Stimulated activated CD4-positive, alpha-beta T cell treated with anti-CD3 and anti-CD28 coated beads, TNF-alpha, amount 100 ng/mL, for 1 hour (primary cell): ENCODE measurements at regions not wholly inside any gene's neighbourhood (a gene's known extent, or its start where the extent isn't known, plus 50 kb on each side); places are given as distances from the start of the nearest gene placed in this dataset.

Source experiments
- DNase-seq, 3 donors: peaks; one replicate each; pipeline ENCODE4 v3.0.0-alpha.2; 2020; ENCODE audit warnings: low read depth in 3 of 3, low spot score in 1 of 3

- DNase-seq = no peak
Measured at GRCh38 chr2:204042401-204042800, 105.8 kb downstream of the ICOS start.

GRCh38 chr2:204046145-204046544 lies 109.6 kb downstream of the ICOS start:
- DNase-seq = no peak

GRCh38 chr2:204049635-204050034 lies 113.1 kb downstream of the ICOS start:
- no peak for DNase-seq

GRCh38 chr2:204050681-204051080 lies 114.1 kb downstream of the ICOS start:
- no peak for DNase-seq

GRCh38 chr2:204051476-204051875 lies 114.9 kb downstream of the ICOS start:
- DNase-seq = no peak

GRCh38 chr2:204051984-204052556 lies 115.5 kb downstream of the ICOS start:
- no peak for DNase-seq

- DNase-seq = no peak
Measured at GRCh38 chr2:204059016-204059415, 122.5 kb downstream of the ICOS start.

GRCh38 chr2:204060841-204061240 lies 124.3 kb downstream of the ICOS start:
- DNase-seq = no peak

- no peak for DNase-seq
Measured at GRCh38 chr2:204061241-204061640, 124.7 kb downstream of the ICOS start.

- DNase-seq = no peak
Measured at GRCh38 chr2:204064119-204064518, 127.6 kb downstream of the ICOS start.

GRCh38 chr2:204065566-204065965 lies 129.0 kb downstream of the ICOS start:
- DNase-seq = no peak

GRCh38 chr2:204066051-204066450 lies 129.5 kb downstream of the ICOS start:
- no peak for DNase-seq

GRCh38 chr2:204069804-204070203 lies 133.2 kb downstream of the ICOS start:
- no peak for DNase-seq

- peak; percentile 4 to 63 (median 27) for DNase-seq
Measured at GRCh38 chr2:204072443-204073324, 136.1 kb downstream of the ICOS start.

GRCh38 chr2:204074456-204074855 lies 137.9 kb downstream of the ICOS start:
- DNase-seq = no peak

- DNase-seq = no peak
Measured at GRCh38 chr2:204078003-204078698, 141.6 kb downstream of the ICOS start.

GRCh38 chr2:204081487-204082425 lies 145.2 kb downstream of the ICOS start:
- DNase-seq = no peak

GRCh38 chr2:204086167-204086566 lies 149.6 kb downstream of the ICOS start:
- no peak for DNase-seq

- no peak for DNase-seq
Measured at GRCh38 chr2:204089105-204089504, 152.5 kb downstream of the ICOS start.

- no peak for DNase-seq
Measured at GRCh38 chr2:204089574-204089973, 153.0 kb downstream of the ICOS start.

GRCh38 chr2:204090021-204090420 lies 153.5 kb downstream of the ICOS start:
- DNase-seq = no peak
